ENCODE measurements at regions not wholly inside any gene's neighbourhood (a gene's known extent, or its start where the extent isn't known, plus 50 kb on each side); places are given as distances from the start of the nearest gene placed in this dataset.

GRCh38 chr7:126083014-126083413 lies 1153.4 kb upstream of the POT1 start:
- TF ChIP-seq CTCF (IDR thresholded peaks at IDR 0.05 in 4 of 5, conservative IDR thresholded peaks at IDR 0.05 in 1 of 5): no peak
- TF ChIP-seq POLR2A (IDR thresholded peaks at IDR 0.05): no peak

Data from gastrocnemius medialis (tissue), 4 donors.